Choroid plexus epithelial cell (primary cell): ENCODE measurements at regions not wholly inside any gene's neighbourhood (a gene's known extent, or its start where the extent isn't known, plus 50 kb on each side); places are given as distances from the start of the nearest gene placed in this dataset.

Experiments
- DNase-seq: peaks from one replicate; pipeline ENCODE4 v3.0.0-alpha.2; 2010; ENCODE audit warnings: low read depth
- H3K4me3 ChIP-seq: 2 replicates; pipeline ENCODE4 v1.5.1; 2011; ENCODE audit warnings: low read depth, mild to moderate bottlenecking, control low read depth, low read length, moderate library complexity
- CTCF ChIP-seq: conservative IDR thresholded peaks from 2 replicates; pipeline ENCODE4 v1.5.1; 2011; ENCODE audit warnings: low read depth, mild to moderate bottlenecking, control low read depth, inconsistent platforms, low read length, moderate library complexity

GRCh38 chr7:26553128-26553527 lies 261.5 kb downstream of the SNX10 start:
- H3K4me3 ChIP-seq, result no peak overlapping the region
- DNase-seq, result no peak
- TF ChIP-seq CTCF, result no peak

- DNase-seq, result no peak
- no peak overlapping the region for H3K4me3 ChIP-seq
- no peak for TF ChIP-seq CTCF
Measured at GRCh38 chr7:26553582-26553981, 261.9 kb downstream of the SNX10 start.

- TF ChIP-seq CTCF, result no peak
- H3K4me3 ChIP-seq, result no peak overlapping the region
- no peak for DNase-seq
Measured at GRCh38 chr7:26554952-26555351, 263.3 kb downstream of the SNX10 start.

- no peak overlapping the region for H3K4me3 ChIP-seq
- no peak for DNase-seq
- no peak for TF ChIP-seq CTCF
Measured at GRCh38 chr7:26556061-26556881, 264.6 kb downstream of the SNX10 start.

- DNase-seq, result no peak
- no peak for TF ChIP-seq CTCF
- H3K4me3 ChIP-seq, result no peak overlapping the region
Measured at GRCh38 chr7:26560526-26561256, 269.0 kb downstream of the SNX10 start.

GRCh38 chr7:26562841-26563240 lies 271.2 kb downstream of the SNX10 start:
- DNase-seq, result no peak
- no peak overlapping the region for H3K4me3 ChIP-seq
- no peak for TF ChIP-seq CTCF

GRCh38 chr7:26563406-26563805 lies 271.7 kb downstream of the SNX10 start:
- H3K4me3 ChIP-seq, result no peak overlapping the region
- TF ChIP-seq CTCF, result no peak

More at GRCh38 chr7:26563406-26563805, 271.7 kb downstream of the SNX10 start:
- no peak for DNase-seq
